ENCODE measurements at regions not wholly inside any gene's neighbourhood (a gene's known extent, or its start where the extent isn't known, plus 50 kb on each side); places are given as distances from the start of the nearest gene placed in this dataset.

DNA sequence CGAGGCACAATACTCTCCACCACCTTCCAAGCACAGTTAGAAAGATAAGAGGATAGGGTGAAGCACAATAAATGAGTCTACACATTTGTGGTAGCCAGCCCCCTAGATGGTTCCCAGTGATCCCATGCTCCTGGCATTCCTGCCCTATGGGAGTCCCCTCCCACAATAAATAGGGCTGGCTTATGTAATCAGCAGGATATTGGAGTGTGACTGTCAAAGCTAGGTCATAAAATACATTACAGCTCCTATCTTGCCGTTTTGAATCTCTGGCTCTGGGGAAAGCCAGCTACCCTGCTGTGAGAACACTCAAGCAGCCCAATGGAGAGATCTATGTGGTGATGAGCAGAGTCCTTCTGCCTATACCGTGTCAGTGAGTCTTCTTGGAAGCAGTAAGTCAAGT, 198.7 kb upstream of the NOCT start:
- TF ChIP-seq, protein P1, sequence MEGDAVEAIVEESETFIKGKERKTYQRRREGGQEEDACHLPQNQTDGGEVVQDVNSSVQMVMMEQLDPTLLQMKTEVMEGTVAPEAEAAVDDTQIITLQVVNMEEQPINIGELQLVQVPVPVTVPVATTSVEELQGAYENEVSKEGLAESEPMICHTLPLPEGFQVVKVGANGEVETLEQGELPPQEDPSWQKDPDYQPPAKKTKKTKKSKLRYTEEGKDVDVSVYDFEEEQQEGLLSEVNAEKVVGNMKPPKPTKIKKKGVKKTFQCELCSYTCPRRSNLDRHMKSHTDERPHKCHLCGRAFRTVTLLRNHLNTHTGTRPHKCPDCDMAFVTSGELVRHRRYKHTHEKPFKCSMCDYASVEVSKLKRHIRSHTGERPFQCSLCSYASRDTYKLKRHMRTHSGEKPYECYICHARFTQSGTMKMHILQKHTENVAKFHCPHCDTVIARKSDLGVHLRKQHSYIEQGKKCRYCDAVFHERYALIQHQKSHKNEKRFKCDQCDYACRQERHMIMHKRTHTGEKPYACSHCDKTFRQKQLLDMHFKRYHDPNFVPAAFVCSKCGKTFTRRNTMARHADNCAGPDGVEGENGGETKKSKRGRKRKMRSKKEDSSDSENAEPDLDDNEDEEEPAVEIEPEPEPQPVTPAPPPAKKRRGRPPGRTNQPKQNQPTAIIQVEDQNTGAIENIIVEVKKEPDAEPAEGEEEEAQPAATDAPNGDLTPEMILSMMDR (IDR thresholded peaks at IDR 0.05), result no peak
- no peak for TF ChIP-seq POLR2A (IDR thresholded peaks at IDR 0.05)

Data from esophagus squamous epithelium (tissue), 4 donors.